GM12864 (cell line): ENCODE measurements at regions not wholly inside any gene's neighbourhood (a gene's known extent, or its start where the extent isn't known, plus 50 kb on each side); places are given as distances from the start of the nearest gene placed in this dataset.
A peak's percentile ranks its signal among the peaks of the same experiment; 100 is the strongest.

Experiments used
- DNase-seq: peaks from one replicate; pipeline ENCODE4 v3.0.0-alpha.2; 2011; ENCODE audit warnings: low read depth
- H3K4me3 ChIP-seq: 2 replicates; pipeline ENCODE4 v1.5.1; 2011; ENCODE audit warnings: mild to moderate bottlenecking, low read depth, low read length, control low read depth
- TF ChIP-seq, protein P1 (sequence below): IDR thresholded peaks from 2 replicates; pipeline ENCODE4 v1.5.1; 2011; ENCODE audit warnings: low read depth, mild to moderate bottlenecking, moderate library complexity, low read length, control low read depth, inconsistent platforms; ENCODE audit errors: missing control alignments

DNA sequence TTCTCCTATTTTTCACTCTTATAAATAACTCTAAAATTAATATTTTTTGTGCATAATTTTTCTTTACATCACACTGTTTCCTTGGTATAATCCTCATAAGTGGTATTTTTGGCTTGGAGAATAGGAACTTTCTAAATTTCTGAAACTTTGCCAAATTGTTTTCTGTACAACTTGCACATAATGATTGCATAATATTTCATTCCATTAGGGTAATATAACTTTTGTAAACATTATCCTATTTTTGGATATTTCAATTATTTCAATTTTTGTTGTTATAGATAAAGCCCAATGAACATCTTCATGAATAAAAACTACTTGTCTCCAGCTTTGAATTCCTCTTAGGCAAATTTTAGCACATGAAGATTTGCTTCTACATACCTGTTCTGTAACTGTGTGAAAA is 135.9 kb downstream of the ELAPOR2 start:
- H3K4me3 ChIP-seq, result no peak overlapping the region
- no peak for DNase-seq
- TF ChIP-seq, protein P1, sequence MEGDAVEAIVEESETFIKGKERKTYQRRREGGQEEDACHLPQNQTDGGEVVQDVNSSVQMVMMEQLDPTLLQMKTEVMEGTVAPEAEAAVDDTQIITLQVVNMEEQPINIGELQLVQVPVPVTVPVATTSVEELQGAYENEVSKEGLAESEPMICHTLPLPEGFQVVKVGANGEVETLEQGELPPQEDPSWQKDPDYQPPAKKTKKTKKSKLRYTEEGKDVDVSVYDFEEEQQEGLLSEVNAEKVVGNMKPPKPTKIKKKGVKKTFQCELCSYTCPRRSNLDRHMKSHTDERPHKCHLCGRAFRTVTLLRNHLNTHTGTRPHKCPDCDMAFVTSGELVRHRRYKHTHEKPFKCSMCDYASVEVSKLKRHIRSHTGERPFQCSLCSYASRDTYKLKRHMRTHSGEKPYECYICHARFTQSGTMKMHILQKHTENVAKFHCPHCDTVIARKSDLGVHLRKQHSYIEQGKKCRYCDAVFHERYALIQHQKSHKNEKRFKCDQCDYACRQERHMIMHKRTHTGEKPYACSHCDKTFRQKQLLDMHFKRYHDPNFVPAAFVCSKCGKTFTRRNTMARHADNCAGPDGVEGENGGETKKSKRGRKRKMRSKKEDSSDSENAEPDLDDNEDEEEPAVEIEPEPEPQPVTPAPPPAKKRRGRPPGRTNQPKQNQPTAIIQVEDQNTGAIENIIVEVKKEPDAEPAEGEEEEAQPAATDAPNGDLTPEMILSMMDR, result no peak

GRCh38 chr7:86920154-86920553 is 139.3 kb downstream of the ELAPOR2 start:
- no peak for DNase-seq
- TF ChIP-seq, protein P1, result no peak

DNA sequence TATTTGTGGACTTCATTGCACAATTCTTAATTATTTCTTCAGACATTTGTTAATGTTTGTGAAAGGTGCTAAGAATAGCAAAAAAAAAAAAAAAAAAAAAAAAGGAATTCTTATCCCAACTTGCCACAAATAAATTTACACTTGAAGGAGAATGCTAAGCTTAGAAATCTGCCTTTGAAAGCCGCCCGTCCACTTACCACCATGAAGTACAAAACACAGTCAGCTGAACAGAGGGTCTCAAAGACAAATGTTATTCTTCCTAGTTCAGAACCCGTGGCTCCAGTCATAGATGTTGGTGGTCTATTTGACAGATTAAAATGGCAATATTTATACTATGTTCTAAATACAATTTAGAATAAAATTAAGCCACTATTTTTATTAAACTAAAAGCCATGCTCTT is 141.2 kb downstream of the ELAPOR2 start:
- TF ChIP-seq, protein P1, result no peak
- DNase-seq, result no peak
- H3K4me3 ChIP-seq, result no peak overlapping the region

More at GRCh38 chr7:86920154-86920553, 139.3 kb downstream of the ELAPOR2 start:
- no peak overlapping the region for H3K4me3 ChIP-seq

DNA sequence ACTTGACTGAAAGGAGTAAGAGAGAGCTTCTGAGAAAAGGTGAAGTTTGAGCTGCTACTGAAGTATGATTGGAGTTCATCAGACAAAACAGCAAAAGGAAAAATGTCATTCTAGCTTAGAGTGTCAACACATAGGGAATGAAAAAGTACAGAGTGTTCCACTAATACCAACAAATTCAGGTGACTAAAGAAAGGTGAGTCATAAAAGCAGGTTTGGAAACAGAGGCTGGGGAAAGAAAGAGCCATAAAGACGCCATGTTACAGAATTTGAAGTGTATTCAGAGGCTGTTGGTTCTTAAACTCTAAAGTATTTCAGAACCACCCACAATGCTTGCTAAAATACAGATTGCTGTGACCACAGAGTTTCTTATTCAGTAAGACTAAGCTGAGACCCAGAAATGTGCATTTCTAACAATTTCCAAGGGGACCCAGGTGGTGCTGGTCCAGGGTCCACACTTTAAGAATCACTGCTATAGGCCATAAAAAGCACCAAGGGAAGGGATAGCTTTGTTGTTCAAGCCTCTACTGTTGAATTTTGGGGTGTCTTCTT is 143.1 kb downstream of the ELAPOR2 start:
- no peak overlapping the region for H3K4me3 ChIP-seq
- TF ChIP-seq, protein P1, result no peak
- DNase-seq, result no peak

DNA sequence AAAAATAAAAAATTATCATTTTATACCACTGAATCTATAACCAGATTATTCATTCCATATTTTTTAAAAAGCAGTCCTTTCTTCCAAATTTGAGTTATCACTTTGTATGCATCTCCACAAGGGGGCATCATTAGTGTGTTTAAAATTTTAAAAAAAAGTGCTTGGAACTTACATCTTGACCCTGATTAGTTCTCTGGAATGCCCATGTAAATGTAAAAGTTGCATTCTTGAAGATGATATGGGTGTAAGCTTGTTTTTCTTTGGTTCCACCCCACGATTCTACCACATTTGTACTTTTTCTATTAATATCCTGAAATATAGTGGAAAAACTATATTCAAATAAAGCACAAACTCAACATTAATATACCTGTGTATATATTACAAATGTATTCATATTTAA is 144.9 kb downstream of the ELAPOR2 start:
- TF ChIP-seq, protein P1, result peak; percentile 40
- H3K4me3 ChIP-seq, result no peak overlapping the region
- DNase-seq, result no peak
